HepG2 (cell line): ENCODE measurements at regions not wholly inside any gene's neighbourhood (a gene's known extent, or its start where the extent isn't known, plus 50 kb on each side); places are given as distances from the start of the nearest gene placed in this dataset.

ENCODE experiments used
- ATAC-seq: fragments of 200-7000 bp; cut with Tn5 transposase; 3 replicates; pipeline ENCODE4 v1.9.1; 2020; ENCODE audit warnings: mild to moderate bottlenecking, moderate library complexity
- BruUV-seq: library from RNA; stranded (reverse); fragments of 400-500 nt; replicated peaks from 2 replicates; lab custom pipeline; 2021; lab: Mats Ljungman, UMichigan
- CTCF ChIA-PET: fragments of 300-600 bp; formaldehyde crosslinking; extraction: SDS; loops from one replicate; lab custom pipeline; 2021; ENCODE audit warnings: low total read pairs, inconsistent platforms, low intra/inter-chr PET ratio; lab: Yijun Ruan, JAX
- POLR2A ChIA-PET: fragments of 350-600 bp; sonication (Branson Sonifier 250); formaldehyde crosslinking; loops from one replicate; lab custom pipeline; 2020; ENCODE audit warnings: antibody characterized with exemption, inconsistent platforms; lab: Yijun Ruan, JAX
- DNase-seq: peaks from one replicate; pipeline ENCODE4 v3.0.0-alpha.2; 2015; ENCODE audit warnings: low spot score
- FAIRE-seq: peaks from 3 replicates; lab custom pipeline; 2011; peaks lifted over from hg19 to GRCh38; lab: Jason Lieb, UNC
- H2AFZ ChIP-seq: one replicate; pipeline ENCODE4 v1.6.1; 2011; ENCODE audit warnings: low read length, inconsistent platforms
- H3K27ac ChIP-seq: fragments of 300-600 bp; 3 replicates; pipeline ENCODE4 v1.8.0; 2011; ENCODE audit warnings: mixed run types, mild to moderate bottlenecking, mixed read lengths, low read length, inconsistent platforms; ENCODE audit not compliant: insufficient read depth; ENCODE audit errors: extremely low read length
- H3K27me3 ChIP-seq, 2 experiments: fragments of 200-600 bp in 1 of 2; 2 replicates in 1 of 2; 3 replicates in 1 of 2; pipeline versions ENCODE4 v1.6.0 to v1.8.0; 2011; ENCODE audit warnings: low read length in 2 of 2, mild to moderate bottlenecking in 2 of 2, moderate library complexity in 2 of 2, inconsistent platforms in 1 of 2; ENCODE audit not compliant: insufficient read depth in 2 of 2, control insufficient read depth in 1 of 2
- H3K36me3 ChIP-seq, 2 experiments: fragments of 200-600 bp in 1 of 2; replicated peaks in 1 of 2; 2 replicates in 1 of 2; 3 replicates in 1 of 2; pipeline versions ENCODE4 v1.5.1 to v1.8.0; 2011; ENCODE audit warnings: low read length in 2 of 2, inconsistent platforms in 1 of 2; ENCODE audit not compliant: insufficient read depth in 2 of 2, control insufficient read depth in 1 of 2
- H3K4me1 ChIP-seq: 2 replicates; pipeline ENCODE4 v1.5.1; 2012; ENCODE audit warnings: low read length, inconsistent platforms; ENCODE audit not compliant: insufficient read depth
- H3K4me2 ChIP-seq: 2 replicates; pipeline ENCODE4 v1.6.0; 2011; ENCODE audit warnings: low read depth, low read length, inconsistent platforms
- H3K4me3 ChIP-seq, 3 experiments: fragments of 200-600 bp in 1 of 3; sonication (generic), shearing (Covaris generic) in 1 of 3; replicated peaks in 1 of 3; 2 replicates each; pipeline ENCODE4 v1.5.1; 2011 to 2016; ENCODE audit warnings: low read length in 3 of 3, inconsistent platforms in 2 of 3, low read depth in 2 of 3, mild to moderate bottlenecking in 2 of 3, control low read depth in 1 of 3, mixed read lengths in 1 of 3; ENCODE audit not compliant: insufficient read depth in 1 of 3
- H3K79me2 ChIP-seq: one replicate; pipeline ENCODE4 v1.6.1; 2011; ENCODE audit warnings: low read length, inconsistent platforms; ENCODE audit not compliant: insufficient read depth
- H3K9ac ChIP-seq: 2 replicates; pipeline ENCODE4 v1.6.0; 2011; ENCODE audit warnings: mild to moderate bottlenecking, low read depth, low read length, inconsistent platforms; ENCODE audit not compliant: insufficient read depth
- H3K9me3 ChIP-seq: 2 replicates; pipeline ENCODE4 v1.5.1; 2012; ENCODE audit warnings: mild to moderate bottlenecking, low read length
- H4K20me1 ChIP-seq: 2 replicates; pipeline ENCODE4 v1.6.0; 2011; ENCODE audit warnings: inconsistent platforms, mild to moderate bottlenecking, low read length, moderate library complexity; ENCODE audit not compliant: insufficient read depth
- ELF4 ChIP-seq: sonication (generic); formaldehyde crosslinking; IDR thresholded peaks from 2 replicates; pipeline ENCODE4 v1.5.0; 2020; ENCODE audit warnings: missing genetic modification reagents, mild to moderate bottlenecking, moderate library complexity, borderline replicate concordance
- KAT8 ChIP-seq: IDR thresholded peaks from 2 replicates; pipeline ENCODE4 v1.6.1; 2016; ENCODE audit warnings: missing genetic modification reagents, missing compliant biosample characterization
- MTF2 ChIP-seq: sonication (generic); formaldehyde crosslinking; IDR thresholded peaks from 2 replicates; pipeline ENCODE4 v1.5.0; 2020; ENCODE audit warnings: missing genetic modification reagents, borderline replicate concordance
- NBN ChIP-seq: fragments of 450-650 bp; conservative IDR thresholded peaks from 2 replicates; pipeline ENCODE4 v1.6.1; 2017
- RFX1 ChIP-seq: fragments of 450-650 bp; IDR thresholded peaks from 2 replicates; pipeline ENCODE4 v1.6.1; 2017
- SCMH1 ChIP-seq: sonication (generic); formaldehyde crosslinking; IDR thresholded peaks from 2 replicates; pipeline ENCODE4 v1.9.0; 2021; ENCODE audit warnings: missing genetic modification reagents, mild to moderate bottlenecking, borderline replicate concordance
- U2AF2 ChIP-seq: fragments of 200-400 bp; formaldehyde crosslinking; IDR thresholded peaks from 2 replicates; pipeline ENCODE4 v1.6.1; 2017; ENCODE audit warnings: low read depth, mild to moderate bottlenecking, low read length
- ZSCAN12 ChIP-seq: sonication (generic); formaldehyde crosslinking; IDR thresholded peaks from 2 replicates; pipeline ENCODE4 v1.9.0; 2021; ENCODE audit warnings: mild to moderate bottlenecking, missing genetic modification reagents
- WGBS: methylation state at CpG from one replicate; pipeline ENCODE4 v1.1.6; 2017; ENCODE audit warnings: low lambda C conversion rate; 5-methylcytosine and 5-hydroxymethylcytosine counted together
- in situ Hi-C: cut with HindIII; loops from 2 replicates; pipeline ENCODE4 v1.10.0; 2017; ENCODE audit warnings: low pct_unique_long_range_greater_than_20kb; ENCODE audit not compliant: extremely low pct_ligation_motif_present
- intact Hi-C: fragments of 100-400 bp; cut with micrococcal nuclease; formaldehyde crosslinking; loops from one replicate; pipeline ENCODE4 v1.10.0; 2022; ENCODE audit not compliant: unreplicated experiment
- TF ChIP-seq, protein P1 (sequence below): sonication (generic); formaldehyde crosslinking; IDR thresholded peaks from 2 replicates; pipeline ENCODE4 v1.4.0; 2020; ENCODE audit warnings: missing genetic modification reagents, mild to moderate bottlenecking, borderline replicate concordance
- TF ChIP-seq, protein P2 (sequence below): sonication (generic); formaldehyde crosslinking; IDR thresholded peaks from 2 replicates; pipeline ENCODE4 v1.5.0; 2020; ENCODE audit warnings: mild to moderate bottlenecking, missing genetic modification reagents
- TF ChIP-seq, protein P3 (sequence below): sonication (generic); formaldehyde crosslinking; IDR thresholded peaks from 2 replicates; pipeline ENCODE4 v1.4.0; 2020; ENCODE audit warnings: missing genetic modification reagents
- TF ChIP-seq, protein P4 (sequence below): sonication (generic); formaldehyde crosslinking; conservative IDR thresholded peaks from 2 replicates; pipeline ENCODE4 v1.8.1; 2023; ENCODE audit warnings: missing genetic modification reagents

DNA sequence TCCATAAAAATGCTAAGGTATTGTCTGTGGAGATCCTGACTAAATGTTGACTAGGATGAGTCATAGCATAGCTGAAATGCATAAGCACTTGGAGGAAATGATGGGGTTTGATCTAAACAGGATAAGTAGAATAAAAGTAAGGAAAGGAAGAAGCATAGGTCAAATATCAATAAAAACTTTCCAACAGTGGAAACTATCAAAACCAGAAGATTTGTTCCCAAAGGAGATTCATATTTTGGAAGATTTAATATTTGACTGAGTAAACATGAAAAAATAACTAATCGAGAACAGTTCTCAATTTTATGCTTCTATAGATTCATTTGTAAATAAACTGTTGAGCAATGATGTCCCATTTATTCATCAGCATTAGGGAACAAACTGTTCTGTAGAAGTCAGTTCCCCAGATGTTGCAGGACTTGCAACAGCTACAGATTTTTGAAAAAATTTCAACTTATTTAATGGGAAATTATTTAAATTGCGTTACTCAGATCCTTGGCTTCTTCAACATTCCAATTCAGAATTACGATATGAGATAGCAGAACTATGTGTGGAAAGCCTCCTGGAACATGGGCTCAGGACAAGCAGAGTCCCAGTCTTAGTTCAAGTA lies 133.7 kb upstream of the TBX18 start (continued):
- TF ChIP-seq, protein P1, sequence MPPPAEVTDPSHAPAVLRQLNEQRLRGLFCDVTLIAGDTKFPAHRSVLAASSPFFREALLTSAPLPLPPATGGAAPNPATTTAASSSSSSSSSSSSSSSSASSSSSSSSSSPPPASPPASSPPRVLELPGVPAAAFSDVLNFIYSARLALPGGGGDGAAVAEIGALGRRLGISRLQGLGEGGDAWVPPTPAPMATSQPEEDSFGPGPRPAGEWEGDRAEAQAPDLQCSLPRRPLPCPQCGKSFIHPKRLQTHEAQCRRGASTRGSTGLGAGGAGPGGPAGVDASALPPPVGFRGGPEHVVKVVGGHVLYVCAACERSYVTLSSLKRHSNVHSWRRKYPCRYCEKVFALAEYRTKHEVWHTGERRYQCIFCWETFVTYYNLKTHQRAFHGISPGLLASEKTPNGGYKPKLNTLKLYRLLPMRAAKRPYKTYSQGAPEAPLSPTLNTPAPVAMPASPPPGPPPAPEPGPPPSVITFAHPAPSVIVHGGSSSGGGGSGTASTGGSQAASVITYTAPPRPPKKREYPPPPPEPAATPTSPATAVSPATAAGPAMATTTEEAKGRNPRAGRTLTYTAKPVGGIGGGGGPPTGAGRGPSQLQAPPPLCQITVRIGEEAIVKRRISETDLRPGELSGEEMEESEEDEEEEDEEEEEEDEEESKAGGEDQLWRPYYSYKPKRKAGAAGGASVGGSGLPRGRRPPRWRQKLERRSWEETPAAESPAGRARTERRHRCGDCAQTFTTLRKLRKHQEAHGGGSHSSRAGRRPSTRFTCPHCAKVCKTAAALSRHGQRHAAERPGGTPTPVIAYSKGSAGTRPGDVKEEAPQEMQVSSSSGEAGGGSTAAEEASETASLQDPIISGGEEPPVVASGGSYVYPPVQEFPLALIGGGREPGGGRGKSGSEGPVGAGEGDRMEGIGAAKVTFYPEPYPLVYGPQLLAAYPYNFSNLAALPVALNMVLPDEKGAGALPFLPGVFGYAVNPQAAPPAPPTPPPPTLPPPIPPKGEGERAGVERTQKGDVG (CRISPR knock-in tag): no peak
- TF ChIP-seq, protein P2, sequence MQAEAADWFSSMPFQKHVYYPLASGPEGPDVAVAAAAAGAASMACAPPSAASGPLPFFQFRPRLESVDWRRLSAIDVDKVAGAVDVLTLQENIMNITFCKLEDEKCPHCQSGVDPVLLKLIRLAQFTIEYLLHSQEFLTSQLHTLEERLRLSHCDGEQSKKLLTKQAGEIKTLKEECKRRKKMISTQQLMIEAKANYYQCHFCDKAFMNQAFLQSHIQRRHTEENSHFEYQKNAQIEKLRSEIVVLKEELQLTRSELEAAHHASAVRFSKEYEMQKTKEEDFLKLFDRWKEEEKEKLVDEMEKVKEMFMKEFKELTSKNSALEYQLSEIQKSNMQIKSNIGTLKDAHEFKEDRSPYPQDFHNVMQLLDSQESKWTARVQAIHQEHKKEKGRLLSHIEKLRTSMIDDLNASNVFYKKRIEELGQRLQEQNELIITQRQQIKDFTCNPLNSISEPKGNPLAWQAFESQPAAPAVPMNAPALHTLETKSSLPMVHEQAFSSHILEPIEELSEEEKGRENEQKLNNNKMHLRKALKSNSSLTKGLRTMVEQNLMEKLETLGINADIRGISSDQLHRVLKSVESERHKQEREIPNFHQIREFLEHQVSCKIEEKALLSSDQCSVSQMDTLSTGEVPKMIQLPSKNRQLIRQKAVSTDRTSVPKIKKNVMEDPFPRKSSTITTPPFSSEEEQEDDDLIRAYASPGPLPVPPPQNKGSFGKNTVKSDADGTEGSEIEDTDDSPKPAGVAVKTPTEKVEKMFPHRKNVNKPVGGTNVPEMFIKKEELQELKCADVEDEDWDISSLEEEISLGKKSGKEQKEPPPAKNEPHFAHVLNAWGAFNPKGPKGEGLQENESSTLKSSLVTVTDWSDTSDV: no peak

DNA sequence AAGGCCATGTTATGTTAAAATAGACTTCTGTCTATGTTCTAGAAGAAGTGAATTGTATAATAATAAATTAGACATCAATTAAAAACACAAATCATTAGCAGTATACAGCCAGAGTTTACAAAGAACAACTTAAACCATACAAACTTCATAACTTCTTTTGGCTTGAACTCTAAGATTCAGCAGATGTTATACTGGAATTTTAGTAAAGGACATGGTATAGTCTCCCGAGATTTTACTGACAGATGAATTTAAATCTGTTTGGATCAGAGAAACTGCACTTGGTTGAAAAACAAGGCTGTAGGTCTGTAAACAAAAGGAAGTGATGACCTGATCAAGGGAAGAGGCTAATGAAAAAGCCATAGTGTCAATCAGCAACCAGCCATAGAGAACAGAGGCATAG lies 132.6 kb upstream of the TBX18 start:
- Histone ChIP-seq H3K9me3 (no peaks in the 10 kb centered on the region), H3K9ac (no peak overlapping the region), H3K79me2 (no peaks in the 10 kb centered on the region), H3K4me1 (no peaks in the 10 kb centered on the region), H4K20me1 (no peaks in the 10 kb centered on the region), H3K27me3 (no peaks in the 10 kb centered on the region), H3K36me3 (no peaks in the 10 kb centered on the region), H2AFZ (no peak overlapping the region), H3K4me2 (no peak overlapping the region), H3K27ac (no peak overlapping the region), H3K4me3 (no peak overlapping the region)
- ATAC-seq (no peak), FAIRE-seq (no peak), DNase-seq (no peak)
- 0% methylated on average over 1 of the region's 1 CpG for WGBS
- intact Hi-C loops: no loop called here
- in situ Hi-C loops: no loop called here
- CTCF ChIA-PET: no interaction called here
- BruUV-seq: no TSS peak
- POLR2A ChIA-PET: no interaction called here
- TF ChIP-seq SCMH1 (CRISPR knock-in tag) (no peak), ZSCAN12 (CRISPR knock-in tag) (no peak), NBN (no peak), ELF4 (CRISPR knock-in tag) (no peak), U2AF2 (no peak), KAT8 (CRISPR knock-in tag) (no peak), MTF2 (no peak), RFX1 (no peak)
- TF ChIP-seq, protein P3, sequence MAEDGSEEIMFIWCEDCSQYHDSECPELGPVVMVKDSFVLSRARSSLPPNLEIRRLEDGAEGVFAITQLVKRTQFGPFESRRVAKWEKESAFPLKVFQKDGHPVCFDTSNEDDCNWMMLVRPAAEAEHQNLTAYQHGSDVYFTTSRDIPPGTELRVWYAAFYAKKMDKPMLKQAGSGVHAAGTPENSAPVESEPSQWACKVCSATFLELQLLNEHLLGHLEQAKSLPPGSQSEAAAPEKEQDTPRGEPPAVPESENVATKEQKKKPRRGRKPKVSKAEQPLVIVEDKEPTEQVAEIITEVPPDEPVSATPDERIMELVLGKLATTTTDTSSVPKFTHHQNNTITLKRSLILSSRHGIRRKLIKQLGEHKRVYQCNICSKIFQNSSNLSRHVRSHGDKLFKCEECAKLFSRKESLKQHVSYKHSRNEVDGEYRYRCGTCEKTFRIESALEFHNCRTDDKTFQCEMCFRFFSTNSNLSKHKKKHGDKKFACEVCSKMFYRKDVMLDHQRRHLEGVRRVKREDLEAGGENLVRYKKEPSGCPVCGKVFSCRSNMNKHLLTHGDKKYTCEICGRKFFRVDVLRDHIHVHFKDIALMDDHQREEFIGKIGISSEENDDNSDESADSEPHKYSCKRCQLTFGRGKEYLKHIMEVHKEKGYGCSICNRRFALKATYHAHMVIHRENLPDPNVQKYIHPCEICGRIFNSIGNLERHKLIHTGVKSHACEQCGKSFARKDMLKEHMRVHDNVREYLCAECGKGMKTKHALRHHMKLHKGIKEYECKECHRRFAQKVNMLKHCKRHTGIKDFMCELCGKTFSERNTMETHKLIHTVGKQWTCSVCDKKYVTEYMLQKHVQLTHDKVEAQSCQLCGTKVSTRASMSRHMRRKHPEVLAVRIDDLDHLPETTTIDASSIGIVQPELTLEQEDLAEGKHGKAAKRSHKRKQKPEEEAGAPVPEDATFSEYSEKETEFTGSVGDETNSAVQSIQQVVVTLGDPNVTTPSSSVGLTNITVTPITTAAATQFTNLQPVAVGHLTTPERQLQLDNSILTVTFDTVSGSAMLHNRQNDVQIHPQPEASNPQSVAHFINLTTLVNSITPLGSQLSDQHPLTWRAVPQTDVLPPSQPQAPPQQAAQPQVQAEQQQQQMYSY (CRISPR knock-in tag): no peak
- TF ChIP-seq, protein P4, sequence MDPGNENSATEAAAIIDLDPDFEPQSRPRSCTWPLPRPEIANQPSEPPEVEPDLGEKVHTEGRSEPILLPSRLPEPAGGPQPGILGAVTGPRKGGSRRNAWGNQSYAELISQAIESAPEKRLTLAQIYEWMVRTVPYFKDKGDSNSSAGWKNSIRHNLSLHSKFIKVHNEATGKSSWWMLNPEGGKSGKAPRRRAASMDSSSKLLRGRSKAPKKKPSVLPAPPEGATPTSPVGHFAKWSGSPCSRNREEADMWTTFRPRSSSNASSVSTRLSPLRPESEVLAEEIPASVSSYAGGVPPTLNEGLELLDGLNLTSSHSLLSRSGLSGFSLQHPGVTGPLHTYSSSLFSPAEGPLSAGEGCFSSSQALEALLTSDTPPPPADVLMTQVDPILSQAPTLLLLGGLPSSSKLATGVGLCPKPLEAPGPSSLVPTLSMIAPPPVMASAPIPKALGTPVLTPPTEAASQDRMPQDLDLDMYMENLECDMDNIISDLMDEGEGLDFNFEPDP (CRISPR knock-in tag): no peak
